Prostate gland (tissue), 2 donors: ENCODE measurements at regions not wholly inside any gene's neighbourhood (a gene's known extent, or its start where the extent isn't known, plus 50 kb on each side); places are given as distances from the start of the nearest gene placed in this dataset.
"Not testable (repeated sequence)": the region's sequence is repeated elsewhere in the genome, so short reads cannot be mapped to it uniquely, and the experiment has no call there.

Experiments used
- DNase-seq: peaks from one replicate; pipeline ENCODE4 v3.0.0-alpha.2; 2019; ENCODE audit warnings: low spot score
- H3K27ac ChIP-seq, 2 donors: fragments of 200-600 bp; sonication (generic); 2 replicates each; pipeline ENCODE4 v1.5.1; 2017 to 2019
- H3K27me3 ChIP-seq: fragments of 200-600 bp; sonication (generic); replicated peaks from 2 replicates; pipeline ENCODE4 v1.5.1; 2019; ENCODE audit not compliant: insufficient read depth
- H3K36me3 ChIP-seq, 2 donors: fragments of 200-600 bp; sonication (generic); 1 replicate in 1 of 2; 2 replicates in 1 of 2; pipeline versions ENCODE4 v1.5.1 to v1.8.1; 2017 to 2019
- H3K4me1 ChIP-seq: fragments of 200-600 bp; sonication (generic); replicated peaks from 2 replicates; pipeline ENCODE4 v1.5.1; 2019
- H3K4me3 ChIP-seq, 2 donors: fragments of 200-600 bp; sonication (generic); 2 replicates each; pipeline ENCODE4 v1.5.1; 2017 to 2019
- H3K9me3 ChIP-seq: fragments of 200-600 bp; sonication (generic); 2 replicates; pipeline ENCODE4 v1.5.1; 2017
- WGBS: methylation state at CpG from one replicate; pipeline ENCODE4 v1.1.5; 2018; 5-methylcytosine and 5-hydroxymethylcytosine counted together
- intact Hi-C: fragments of 100-400 bp; cut with DNase I; formaldehyde crosslinking; loops from one replicate; pipeline ENCODE4 v1.14.2; 2022

DNA sequence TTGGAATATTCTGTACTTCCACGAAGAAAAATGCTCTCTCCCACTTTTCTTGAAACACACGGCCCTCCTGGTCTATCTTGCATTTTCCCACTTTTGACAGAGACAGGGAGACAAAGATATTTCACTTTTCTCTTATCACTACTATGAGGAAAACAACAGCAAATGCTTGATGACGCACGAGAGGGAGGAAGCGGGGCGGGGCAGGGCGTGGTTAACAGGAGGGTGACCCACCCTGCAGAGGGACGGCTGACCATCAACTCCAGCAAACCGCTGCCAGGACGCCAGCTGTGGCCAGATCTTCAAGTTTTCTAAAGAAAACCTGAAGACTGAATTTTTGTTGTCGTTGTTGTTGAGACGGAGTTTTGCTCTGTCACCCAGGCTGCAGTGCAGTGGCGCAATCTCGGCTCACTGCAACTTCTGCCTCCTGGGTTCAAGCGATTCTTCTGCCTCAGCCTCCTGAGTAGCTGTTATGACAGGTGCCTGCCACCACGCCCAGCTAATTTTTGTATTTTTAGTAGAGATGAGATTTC, 63.8 kb downstream of the NSUN5 start:
- WGBS: 79% methylated on average over 12 of the region's 16 CpGs
- H3K27ac ChIP-seq, H3K36me3 ChIP-seq, H3K4me1 ChIP-seq, DNase-seq, H3K27me3 ChIP-seq, H3K9me3 ChIP-seq, intact Hi-C loops, H3K4me3 ChIP-seq: not testable (repeated sequence)

DNA sequence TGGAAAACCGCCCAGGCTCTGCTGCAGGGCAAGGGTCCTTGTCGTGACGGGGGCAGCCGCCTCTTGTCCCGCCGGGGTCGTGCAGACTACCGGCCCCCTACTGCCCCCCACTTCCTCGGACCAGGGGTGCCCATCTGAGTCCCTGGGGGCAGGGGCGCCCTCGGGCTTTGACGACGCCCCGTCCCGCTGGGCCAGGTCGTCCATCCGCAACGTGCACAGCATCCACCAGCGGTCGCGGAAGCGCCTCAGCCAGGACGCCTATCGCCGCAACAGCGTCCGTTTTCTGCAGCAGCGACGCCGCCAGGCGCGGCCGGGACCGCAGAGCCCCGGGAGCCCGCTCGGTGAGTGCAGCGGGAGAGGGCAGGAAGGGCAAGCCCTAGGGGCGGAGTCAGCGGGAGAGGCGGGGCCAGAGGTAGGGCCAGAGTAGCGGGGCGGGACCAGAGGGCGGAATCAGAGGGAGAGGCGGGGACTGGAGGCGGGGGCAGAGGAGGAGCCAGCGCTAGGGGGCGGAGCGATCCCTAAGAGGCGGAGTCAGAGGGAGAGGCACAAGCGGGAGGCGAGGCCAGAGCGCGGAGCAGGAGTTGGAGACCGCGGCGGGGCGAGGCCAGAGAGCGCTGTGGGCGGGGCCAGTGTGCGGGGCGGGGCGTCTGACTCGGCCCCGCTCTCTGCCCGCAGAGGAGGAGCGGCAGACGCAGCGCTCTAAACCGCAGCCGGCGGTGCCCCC, 73.5 kb downstream of the NSUN5 start:
- H3K36me3 ChIP-seq, intact Hi-C loops, H3K9me3 ChIP-seq, H3K27ac ChIP-seq, H3K4me3 ChIP-seq, H3K27me3 ChIP-seq, H3K4me1 ChIP-seq: not testable (repeated sequence)
- WGBS: 0% methylated on average over 11 of the region's 72 CpGs
- DNase-seq: peak; percentile 78

GRCh38 chr7:73225745-73226144, 82.9 kb downstream of the NSUN5 start:
- H3K9me3 ChIP-seq, H3K4me3 ChIP-seq, intact Hi-C loops, H3K4me1 ChIP-seq, DNase-seq, H3K27ac ChIP-seq, H3K36me3 ChIP-seq, H3K27me3 ChIP-seq: not testable (repeated sequence)
- 88% methylated on average over 15 of the region's 15 CpGs for WGBS

DNA sequence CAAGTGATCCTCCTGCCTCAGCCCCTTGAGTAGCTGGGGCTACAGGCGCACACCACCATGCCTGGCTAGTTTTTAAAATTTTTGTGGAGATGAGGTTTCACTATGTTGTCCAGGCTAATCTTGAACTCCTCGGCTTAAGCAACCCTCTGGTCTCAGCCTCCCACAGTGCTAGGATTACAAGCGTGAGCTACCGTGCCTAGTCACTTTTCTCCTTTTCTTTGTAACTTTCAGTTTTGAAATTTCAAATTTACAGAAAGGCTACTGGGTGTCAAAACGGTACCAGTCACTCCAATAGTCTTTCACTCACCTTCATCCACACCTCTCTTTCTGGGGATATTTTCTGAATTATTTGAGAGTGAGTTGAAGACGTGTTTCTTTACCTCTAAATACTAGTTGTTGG, 86.9 kb downstream of the NSUN5 start:
- H3K27ac ChIP-seq, intact Hi-C loops, H3K27me3 ChIP-seq, H3K4me1 ChIP-seq, H3K4me3 ChIP-seq, DNase-seq, H3K9me3 ChIP-seq, H3K36me3 ChIP-seq: not testable (repeated sequence)
- no CpG with 5 or more reads among the region's 6 CpGs for WGBS

- whole genome bisulfite sequencing: no CpG with 5 or more reads among the region's 6 CpGs
- H3K27me3 ChIP-seq, H3K36me3 ChIP-seq, intact Hi-C loops, H3K4me3 ChIP-seq, H3K27ac ChIP-seq, H3K9me3 ChIP-seq, H3K4me1 ChIP-seq, DNase-seq: not testable (repeated sequence)
Measured at GRCh38 chr7:73220766-73221370, 87.8 kb downstream of the NSUN5 start.

- DNase-seq, H3K9me3 ChIP-seq, H3K4me3 ChIP-seq, H3K36me3 ChIP-seq, intact Hi-C loops, H3K27ac ChIP-seq, H3K4me1 ChIP-seq, H3K27me3 ChIP-seq: not testable (repeated sequence)
- WGBS: no CpG with 5 or more reads among the region's 15 CpGs
Measured at GRCh38 chr7:73220357-73220756, 88.3 kb downstream of the NSUN5 start.

- DNase-seq, H3K4me3 ChIP-seq, H3K4me1 ChIP-seq, H3K9me3 ChIP-seq, H3K27me3 ChIP-seq, intact Hi-C loops, H3K36me3 ChIP-seq, H3K27ac ChIP-seq: not testable (repeated sequence)
- WGBS: no CpG with 5 or more reads among the region's 2 CpGs
Measured at GRCh38 chr7:73218802-73219201, 89.8 kb downstream of the NSUN5 start.

GRCh38 chr7:73216046-73216675, 92.5 kb downstream of the NSUN5 start:
- DNase-seq, H3K27ac ChIP-seq, H3K36me3 ChIP-seq, H3K27me3 ChIP-seq, H3K4me1 ChIP-seq, H3K4me3 ChIP-seq, H3K9me3 ChIP-seq, intact Hi-C loops: not testable (repeated sequence)
- 82% methylated on average over 1 of the region's 10 CpGs for WGBS

DNA sequence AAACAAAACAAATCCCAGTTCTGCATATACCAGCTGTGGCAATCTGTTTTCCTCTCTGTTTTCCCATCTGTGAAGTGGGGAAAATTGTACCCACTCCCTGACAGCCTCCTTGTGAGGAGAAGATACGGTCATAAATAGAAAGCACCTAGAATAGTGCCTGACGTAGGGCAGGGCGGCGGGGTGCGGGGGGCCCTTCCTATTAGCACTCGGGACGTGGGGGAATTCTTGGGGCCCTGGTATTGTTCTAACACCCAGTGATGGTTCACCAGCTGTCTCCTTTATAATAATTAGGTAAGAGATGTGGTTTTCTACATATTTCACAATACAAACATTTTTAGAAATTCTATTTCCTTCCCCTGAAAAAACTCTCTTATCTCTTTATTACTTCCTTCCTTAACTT, 93.4 kb downstream of the NSUN5 start:
- DNase-seq, H3K27me3 ChIP-seq, H3K27ac ChIP-seq, H3K4me1 ChIP-seq, H3K4me3 ChIP-seq, H3K9me3 ChIP-seq, H3K36me3 ChIP-seq, intact Hi-C loops: not testable (repeated sequence)
- WGBS: no CpG with 5 or more reads among the region's 7 CpGs

GRCh38 chr7:73214471-73214870, 94.2 kb downstream of the NSUN5 start:
- H3K27me3 ChIP-seq, H3K9me3 ChIP-seq, intact Hi-C loops, H3K36me3 ChIP-seq, H3K4me1 ChIP-seq, H3K27ac ChIP-seq, DNase-seq, H3K4me3 ChIP-seq: not testable (repeated sequence)
- WGBS: 73% methylated on average over 4 of the region's 4 CpGs

DNA sequence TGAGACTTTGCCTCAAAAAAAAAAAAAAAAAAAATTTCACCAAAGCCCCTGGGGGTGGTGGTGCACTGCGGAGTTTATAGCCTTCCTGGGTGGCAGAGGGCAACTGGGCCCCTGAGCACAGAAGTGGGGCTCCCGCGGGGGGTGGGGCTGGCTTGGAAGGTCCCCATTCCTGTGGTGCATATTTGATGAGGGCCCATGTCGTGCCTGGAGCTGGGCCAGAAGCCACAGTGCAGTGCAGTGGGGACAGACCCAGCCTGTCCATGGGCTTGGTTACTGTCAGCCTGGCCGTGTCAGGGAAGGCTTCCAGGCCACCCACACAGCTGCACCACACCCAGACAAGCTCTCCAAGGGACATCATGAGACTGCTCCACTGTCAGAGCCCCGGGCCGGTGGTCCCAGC, 95.5 kb downstream of the NSUN5 start:
- H3K9me3 ChIP-seq, H3K36me3 ChIP-seq, H3K27me3 ChIP-seq, DNase-seq, H3K4me1 ChIP-seq, intact Hi-C loops, H3K4me3 ChIP-seq, H3K27ac ChIP-seq: not testable (repeated sequence)
- WGBS: 37% methylated on average over 4 of the region's 7 CpGs

- H3K36me3 ChIP-seq, intact Hi-C loops, H3K4me3 ChIP-seq, H3K4me1 ChIP-seq, H3K27ac ChIP-seq, H3K27me3 ChIP-seq, H3K9me3 ChIP-seq, DNase-seq: not testable (repeated sequence)
- 9% methylated on average over 1 of the region's 3 CpGs for WGBS
Measured at GRCh38 chr7:73205594-73205993, 103.0 kb downstream of the NSUN5 start.
